GM23338 (cell line): ENCODE measurements at regions not wholly inside any gene's neighbourhood (a gene's known extent, or its start where the extent isn't known, plus 50 kb on each side); places are given as distances from the start of the nearest gene placed in this dataset.

Experiments used
- CREB1 ChIP-seq: fragments of 250-450 bp; sonication (Bioruptor Pico); IDR thresholded peaks from 2 replicates; pipeline ENCODE4 v1.5.0; 2020; ENCODE audit warnings: low read depth, mild to moderate bottlenecking, moderate library complexity
- CTCF ChIP-seq, 2 experiments: fragments of 200-600 bp in 1 of 2; sonication (generic) in 1 of 2; conservative IDR thresholded peaks; 2 replicates each; pipeline versions ENCODE4 v1.5.1 to v1.6.1; 2016 to 2017; ENCODE audit warnings: antibody characterized with exemption in 2 of 2, low read depth in 2 of 2, mild to moderate bottlenecking in 2 of 2, moderate library complexity in 1 of 2
- EZH2 ChIP-seq: fragments of 200-600 bp; sonication (generic); IDR thresholded peaks from one replicate; pipeline ENCODE4 v1.8.0; 2017; ENCODE audit warnings: antibody characterized with exemption, mild to moderate bottlenecking, low read depth; ENCODE audit not compliant: unreplicated experiment
- EZH2phosphoT487 ChIP-seq: fragments of 200-600 bp; sonication (generic); IDR thresholded peaks from one replicate; pipeline ENCODE4 v1.8.1; 2018; ENCODE audit warnings: antibody characterized with exemption; ENCODE audit not compliant: unreplicated experiment
- JUNB ChIP-seq: IDR thresholded peaks from one replicate; pipeline ENCODE4 v1.6.1; 2016; ENCODE audit warnings: antibody characterized with exemption; ENCODE audit not compliant: unreplicated experiment
- POLR2AphosphoS5 ChIP-seq: IDR thresholded peaks from 2 replicates; pipeline ENCODE4 v1.6.1; 2016; ENCODE audit warnings: antibody characterized with exemption, low read depth
- STAT1 ChIP-seq: IDR thresholded peaks from one replicate; pipeline ENCODE4 v1.6.1; 2016; ENCODE audit warnings: antibody characterized with exemption; ENCODE audit not compliant: unreplicated experiment
- ZNF114 ChIP-seq: fragments of 250-450 bp; sonication (Bioruptor Pico); IDR thresholded peaks from 2 replicates; pipeline ENCODE4 v1.5.0; 2020; ENCODE audit warnings: mild to moderate bottlenecking, moderate library complexity
- TF ChIP-seq, protein P1 (sequence below): IDR thresholded peaks from 2 replicates; pipeline ENCODE4 v1.6.1; 2016; ENCODE audit warnings: antibody characterized with exemption
- TF ChIP-seq, protein P2 (sequence below): IDR thresholded peaks from one replicate; pipeline ENCODE4 v1.6.1; 2018; ENCODE audit warnings: antibody characterized with exemption; ENCODE audit not compliant: unreplicated experiment

DNA sequence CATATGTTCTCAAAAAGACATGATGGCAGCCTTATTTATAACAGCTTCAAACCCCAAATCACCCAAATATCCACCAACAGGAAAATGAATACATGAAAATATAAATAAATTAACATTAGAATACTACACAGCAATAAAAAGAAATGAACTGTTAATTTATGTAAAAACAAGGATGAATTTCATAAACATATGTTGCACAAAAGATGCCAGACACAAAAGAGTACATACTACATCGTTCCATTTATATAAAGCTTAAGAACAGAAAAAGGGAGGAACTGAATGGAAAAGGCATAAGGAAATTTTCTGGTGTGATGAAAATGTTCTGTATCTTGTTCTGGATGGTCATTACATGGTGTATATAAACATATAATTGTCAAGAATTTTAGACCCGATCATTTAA, 69.9 kb upstream of the TUSC7 start:
- TF ChIP-seq JUNB: no peak
- no peak for TF ChIP-seq CTCF (conservative IDR thresholded peaks at IDR 0.05; ENCODE audit: low read depth in 2 of 2)
- no peak for TF ChIP-seq EZH2phosphoT487
- no peak for TF ChIP-seq EZH2
- no peak for TF ChIP-seq POLR2AphosphoS5
- TF ChIP-seq ZNF114: no peak
- no peak for TF ChIP-seq STAT1
- TF ChIP-seq CREB1 (CRISPR knock-in tag): no peak
- TF ChIP-seq, protein P1, sequence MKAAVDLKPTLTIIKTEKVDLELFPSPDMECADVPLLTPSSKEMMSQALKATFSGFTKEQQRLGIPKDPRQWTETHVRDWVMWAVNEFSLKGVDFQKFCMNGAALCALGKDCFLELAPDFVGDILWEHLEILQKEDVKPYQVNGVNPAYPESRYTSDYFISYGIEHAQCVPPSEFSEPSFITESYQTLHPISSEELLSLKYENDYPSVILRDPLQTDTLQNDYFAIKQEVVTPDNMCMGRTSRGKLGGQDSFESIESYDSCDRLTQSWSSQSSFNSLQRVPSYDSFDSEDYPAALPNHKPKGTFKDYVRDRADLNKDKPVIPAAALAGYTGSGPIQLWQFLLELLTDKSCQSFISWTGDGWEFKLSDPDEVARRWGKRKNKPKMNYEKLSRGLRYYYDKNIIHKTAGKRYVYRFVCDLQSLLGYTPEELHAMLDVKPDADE: no peak
- TF ChIP-seq, protein P2, sequence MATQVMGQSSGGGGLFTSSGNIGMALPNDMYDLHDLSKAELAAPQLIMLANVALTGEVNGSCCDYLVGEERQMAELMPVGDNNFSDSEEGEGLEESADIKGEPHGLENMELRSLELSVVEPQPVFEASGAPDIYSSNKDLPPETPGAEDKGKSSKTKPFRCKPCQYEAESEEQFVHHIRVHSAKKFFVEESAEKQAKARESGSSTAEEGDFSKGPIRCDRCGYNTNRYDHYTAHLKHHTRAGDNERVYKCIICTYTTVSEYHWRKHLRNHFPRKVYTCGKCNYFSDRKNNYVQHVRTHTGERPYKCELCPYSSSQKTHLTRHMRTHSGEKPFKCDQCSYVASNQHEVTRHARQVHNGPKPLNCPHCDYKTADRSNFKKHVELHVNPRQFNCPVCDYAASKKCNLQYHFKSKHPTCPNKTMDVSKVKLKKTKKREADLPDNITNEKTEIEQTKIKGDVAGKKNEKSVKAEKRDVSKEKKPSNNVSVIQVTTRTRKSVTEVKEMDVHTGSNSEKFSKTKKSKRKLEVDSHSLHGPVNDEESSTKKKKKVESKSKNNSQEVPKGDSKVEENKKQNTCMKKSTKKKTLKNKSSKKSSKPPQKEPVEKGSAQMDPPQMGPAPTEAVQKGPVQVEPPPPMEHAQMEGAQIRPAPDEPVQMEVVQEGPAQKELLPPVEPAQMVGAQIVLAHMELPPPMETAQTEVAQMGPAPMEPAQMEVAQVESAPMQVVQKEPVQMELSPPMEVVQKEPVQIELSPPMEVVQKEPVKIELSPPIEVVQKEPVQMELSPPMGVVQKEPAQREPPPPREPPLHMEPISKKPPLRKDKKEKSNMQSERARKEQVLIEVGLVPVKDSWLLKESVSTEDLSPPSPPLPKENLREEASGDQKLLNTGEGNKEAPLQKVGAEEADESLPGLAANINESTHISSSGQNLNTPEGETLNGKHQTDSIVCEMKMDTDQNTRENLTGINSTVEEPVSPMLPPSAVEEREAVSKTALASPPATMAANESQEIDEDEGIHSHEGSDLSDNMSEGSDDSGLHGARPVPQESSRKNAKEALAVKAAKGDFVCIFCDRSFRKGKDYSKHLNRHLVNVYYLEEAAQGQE: no peak
